Endometrial microvascular endothelial cells (primary cell): ENCODE measurements at regions not wholly inside any gene's neighbourhood (a gene's known extent, or its start where the extent isn't known, plus 50 kb on each side); places are given as distances from the start of the nearest gene placed in this dataset.

Experiments used
- in situ Hi-C: cut with HindIII; loops from 2 replicates; pipeline ENCODE4 v1.10.0; 2017; ENCODE audit warnings: low sequenced_read_pairs, low pct_unique_long_range_greater_than_20kb; ENCODE audit errors: inconsistent ontology term

DNA sequence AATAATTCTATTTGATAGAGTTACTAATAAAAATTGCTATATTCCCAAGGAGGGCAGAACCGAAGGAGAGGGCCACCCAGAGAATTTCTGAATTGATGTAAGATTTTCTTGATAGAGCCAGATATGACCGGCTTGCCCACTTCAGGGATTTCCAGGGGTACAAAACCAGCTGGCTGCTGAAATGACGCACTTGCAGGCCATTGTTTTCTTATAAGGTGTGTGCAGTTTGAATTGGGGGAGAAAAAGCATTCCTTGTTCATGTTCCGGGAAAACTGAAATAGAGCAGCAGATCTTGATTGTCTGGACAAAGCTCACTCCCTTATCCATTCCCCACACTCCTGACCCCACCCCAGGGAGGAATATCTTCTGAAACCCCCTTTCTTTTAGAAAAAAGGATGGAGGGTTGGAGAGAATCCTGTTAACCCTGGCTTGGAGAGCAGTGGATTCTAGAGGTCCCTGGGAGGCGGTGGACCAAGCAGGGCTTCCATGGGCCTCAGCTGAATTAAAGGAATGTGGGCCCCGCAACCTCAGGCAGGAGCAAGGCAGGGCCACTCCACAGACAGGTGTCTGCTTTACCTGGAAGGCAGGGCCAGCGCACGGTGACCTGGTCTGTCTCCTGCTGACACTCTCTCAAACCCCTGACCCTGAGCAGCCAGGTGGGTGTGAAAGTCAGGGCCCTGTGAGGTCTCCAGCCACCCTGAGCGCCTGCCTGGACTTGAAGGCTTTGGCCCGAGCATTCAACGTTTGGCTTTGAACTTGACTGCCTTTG lies 96.4 kb downstream of the TMEM170B start:
- in situ Hi-C loops = no loop called here

DNA sequence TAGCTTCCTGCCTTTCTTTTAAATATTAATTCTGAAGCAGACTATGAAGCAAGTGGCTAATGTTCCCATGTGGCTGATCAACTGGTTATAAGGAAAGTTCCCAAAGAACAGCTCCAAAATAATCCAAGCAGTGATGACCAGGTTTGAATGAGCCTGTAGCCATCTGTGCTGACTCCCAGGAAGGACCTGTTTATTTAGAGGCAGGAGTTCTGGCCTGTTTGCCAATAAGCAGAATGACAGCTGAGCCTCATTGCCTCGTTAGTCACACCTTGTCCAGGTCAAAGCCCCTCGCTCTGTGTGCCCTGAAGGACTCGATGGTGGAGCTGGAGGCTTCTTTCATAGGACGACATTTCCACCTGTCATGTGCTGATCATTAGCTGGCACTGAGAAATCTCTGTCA lies 97.4 kb downstream of the TMEM170B start:
- in situ Hi-C loops = no loop called here

- in situ Hi-C loops = no loop called here
Measured at GRCh38 chr6:11636121-11636520, 98.6 kb downstream of the TMEM170B start.

DNA sequence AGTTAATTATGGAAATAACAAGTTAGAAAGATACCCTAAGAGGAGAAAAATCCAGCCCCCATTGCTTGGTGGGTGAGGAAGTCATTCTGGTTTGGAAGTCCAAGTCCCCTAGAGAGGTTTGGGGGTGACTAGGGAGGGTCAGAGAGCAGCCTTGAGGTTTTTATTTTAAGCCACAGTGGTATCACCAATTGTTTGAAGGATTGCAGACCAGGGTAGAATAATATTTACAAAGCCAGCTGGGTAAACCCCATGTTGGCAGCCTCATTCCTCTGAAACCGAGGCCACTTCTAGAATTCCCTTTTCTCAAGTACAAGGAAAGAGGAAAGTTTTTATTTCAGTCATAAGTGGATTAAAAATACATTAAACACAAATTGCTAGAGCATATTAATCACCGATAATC lies 99.7 kb downstream of the TMEM170B start:
- in situ Hi-C loops = no loop called here

GRCh38 chr6:11639376-11640235 lies 102.1 kb downstream of the TMEM170B start:
- in situ Hi-C loops = no loop called here

- in situ Hi-C loops = no loop called here
Measured at GRCh38 chr6:11640486-11640885, 102.9 kb downstream of the TMEM170B start.

GRCh38 chr6:11644071-11644470 lies 106.5 kb downstream of the TMEM170B start:
- in situ Hi-C loops = no loop called here

DNA sequence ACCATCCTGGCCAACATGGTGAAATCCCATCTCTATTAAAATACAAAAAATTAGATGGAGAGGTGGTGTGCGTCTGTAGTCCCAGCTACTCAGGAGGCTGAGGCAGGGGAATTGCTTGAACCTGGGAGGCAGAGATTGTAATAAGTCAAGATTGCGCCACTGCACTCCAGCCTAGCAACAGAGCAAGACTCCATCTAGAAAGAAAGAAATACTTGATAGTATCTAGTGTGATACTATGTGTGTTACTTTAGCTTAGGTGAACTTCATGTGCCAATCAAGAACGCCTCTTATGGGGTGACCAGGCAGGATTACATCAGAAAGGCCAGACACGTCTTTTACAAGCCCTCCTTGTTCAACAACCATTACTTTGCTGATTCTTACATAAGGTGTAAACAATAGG lies 107.1 kb downstream of the TMEM170B start:
- in situ Hi-C loops = no loop called here

- in situ Hi-C loops = no loop called here
Measured at GRCh38 chr6:11645016-11645415, 107.5 kb downstream of the TMEM170B start.

DNA sequence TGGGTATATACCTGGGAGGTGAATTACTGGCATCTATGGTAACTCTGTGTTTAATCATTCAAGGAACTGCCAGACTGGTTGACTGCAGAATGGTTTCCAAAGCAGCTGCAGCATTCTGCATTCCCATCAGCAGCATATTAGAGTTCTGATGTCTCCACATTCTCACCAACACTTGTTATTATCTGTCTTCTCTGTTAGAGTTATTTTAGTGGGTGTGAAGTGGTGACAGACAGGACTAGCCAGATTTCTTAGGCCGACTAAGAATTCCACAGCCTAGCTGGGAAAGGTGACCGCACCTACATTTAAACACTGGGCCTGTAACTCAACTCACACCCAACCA lies 110.9 kb downstream of the TMEM170B start:
- in situ Hi-C loops = no loop called here

- in situ Hi-C loops = no loop called here
Measured at GRCh38 chr6:11648889-11649288, 111.3 kb downstream of the TMEM170B start.

DNA sequence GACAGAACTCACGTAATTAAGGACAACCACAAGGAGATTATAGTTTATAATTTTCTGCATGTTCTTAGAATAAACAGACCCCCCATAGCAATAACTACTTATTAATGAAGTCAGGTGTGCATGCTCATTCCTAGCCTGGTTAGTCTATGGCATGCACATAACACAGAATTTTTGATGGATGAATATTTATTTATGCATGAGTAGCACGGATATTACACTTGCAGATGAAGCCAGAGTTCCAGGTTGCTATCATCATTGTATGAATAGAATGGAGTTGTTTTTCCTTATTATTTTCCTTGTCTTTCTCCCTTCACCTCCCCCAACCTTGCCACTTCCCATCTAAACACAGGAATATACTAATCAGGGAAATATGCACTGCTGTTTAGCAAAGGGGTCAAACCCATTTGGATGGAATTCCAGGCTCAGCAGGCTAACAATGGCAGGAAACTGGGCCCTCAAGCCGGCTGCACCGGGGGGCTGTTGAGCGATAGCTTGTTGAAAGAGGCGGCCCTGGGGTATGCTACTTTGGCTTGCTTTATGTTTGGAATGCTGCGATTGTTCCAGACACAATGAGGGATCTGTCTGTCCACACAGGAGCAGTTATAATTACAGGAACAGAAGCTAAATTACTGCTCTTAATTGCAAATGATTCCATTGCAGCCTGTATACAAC lies 112.6 kb downstream of the TMEM170B start:
- in situ Hi-C loops = no loop called here

- in situ Hi-C loops = no loop called here
Measured at GRCh38 chr6:11650711-11651110, 113.2 kb downstream of the TMEM170B start.

DNA sequence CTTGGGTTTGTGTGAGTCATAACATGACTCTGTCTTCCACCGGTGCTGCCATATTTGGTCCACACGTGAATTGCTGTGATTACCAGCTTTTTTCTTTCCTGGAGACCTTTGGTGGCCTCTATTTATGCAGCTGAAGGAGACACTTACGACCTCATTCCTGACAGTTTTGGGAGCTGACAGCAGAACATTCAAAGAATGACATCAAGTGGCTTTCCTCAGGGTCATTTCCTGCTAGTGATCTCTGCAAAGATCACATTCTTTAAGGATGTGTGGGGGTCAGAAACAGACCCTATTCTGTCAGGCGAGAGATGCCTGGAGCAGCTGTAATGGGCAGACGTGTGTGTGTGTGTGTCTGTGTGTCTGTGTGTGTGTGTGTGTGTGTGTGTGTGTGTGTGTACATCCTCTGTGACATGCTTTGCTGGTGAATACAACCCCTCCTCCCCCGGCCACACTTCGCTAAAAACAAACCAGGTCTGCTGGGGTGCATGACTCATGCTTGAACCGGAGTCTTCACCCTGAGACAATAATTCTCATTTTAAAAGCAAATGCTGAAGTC lies 115.6 kb downstream of the TMEM170B start:
- in situ Hi-C loops = no loop called here

- in situ Hi-C loops = loop anchor here (5.0 kb wide), 2 partner anchors 48 to 642 kb away; no protein-coding TSS in a partner anchor
Measured at GRCh38 chr6:11654876-11655275, 117.3 kb downstream of the TMEM170B start.

GRCh38 chr6:11656491-11656890 lies 118.9 kb downstream of the TMEM170B start:
- in situ Hi-C loops = loop anchor here (5.0 kb wide), 2 partner anchors 49 to 641 kb away; no protein-coding TSS in a partner anchor

- in situ Hi-C loops = loop anchor here (5.0 kb wide), 2 partner anchors 52 to 638 kb away; no protein-coding TSS in a partner anchor
Measured at GRCh38 chr6:11659757-11660156, 118.8 kb downstream of the ADTRP start.

DNA sequence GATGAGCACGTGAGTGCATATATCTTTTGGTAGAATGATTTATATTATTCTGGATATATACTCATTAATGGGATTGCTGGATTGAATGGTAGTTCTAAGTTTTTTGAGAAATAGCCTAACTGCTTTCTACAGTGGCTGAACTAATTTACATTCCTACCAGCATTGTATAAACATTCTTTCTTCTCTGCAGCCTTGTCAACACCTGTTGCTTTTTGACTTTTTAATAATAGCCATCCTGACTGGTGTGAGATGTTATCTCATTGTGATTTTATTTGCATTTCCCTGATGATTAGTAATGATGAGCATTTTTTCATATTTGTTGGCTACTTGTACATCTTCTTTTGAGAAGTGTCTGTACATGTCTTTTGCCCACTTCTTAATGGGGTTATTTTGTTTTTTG lies 116.3 kb downstream of the ADTRP start:
- in situ Hi-C loops = no loop called here

GRCh38 chr6:11663519-11663918 lies 115.1 kb downstream of the ADTRP start:
- in situ Hi-C loops = no loop called here
